ENCODE measurements at regions not wholly inside any gene's neighbourhood (a gene's known extent, or its start where the extent isn't known, plus 50 kb on each side); places are given as distances from the start of the nearest gene placed in this dataset.

- no peaks in the 10 kb centered on the region for H3K9me3 ChIP-seq (ENCODE audit: control insufficient read depth, insufficient read depth, low read length)
- H3K27ac ChIP-seq (ENCODE audit: low read depth, low read length), result no peak overlapping the region
- DNase-seq (ENCODE audit: low read depth, low spot score), result no peak
- H3K4me3 ChIP-seq (ENCODE audit: low read depth, low read length), result no peak overlapping the region
- H3K27me3 ChIP-seq (ENCODE audit: control insufficient read depth, insufficient read depth, low read length), result no peaks in the 10 kb centered on the region
- POLR2A ChIA-PET, result no interaction called here
- TF ChIP-seq, protein P1, sequence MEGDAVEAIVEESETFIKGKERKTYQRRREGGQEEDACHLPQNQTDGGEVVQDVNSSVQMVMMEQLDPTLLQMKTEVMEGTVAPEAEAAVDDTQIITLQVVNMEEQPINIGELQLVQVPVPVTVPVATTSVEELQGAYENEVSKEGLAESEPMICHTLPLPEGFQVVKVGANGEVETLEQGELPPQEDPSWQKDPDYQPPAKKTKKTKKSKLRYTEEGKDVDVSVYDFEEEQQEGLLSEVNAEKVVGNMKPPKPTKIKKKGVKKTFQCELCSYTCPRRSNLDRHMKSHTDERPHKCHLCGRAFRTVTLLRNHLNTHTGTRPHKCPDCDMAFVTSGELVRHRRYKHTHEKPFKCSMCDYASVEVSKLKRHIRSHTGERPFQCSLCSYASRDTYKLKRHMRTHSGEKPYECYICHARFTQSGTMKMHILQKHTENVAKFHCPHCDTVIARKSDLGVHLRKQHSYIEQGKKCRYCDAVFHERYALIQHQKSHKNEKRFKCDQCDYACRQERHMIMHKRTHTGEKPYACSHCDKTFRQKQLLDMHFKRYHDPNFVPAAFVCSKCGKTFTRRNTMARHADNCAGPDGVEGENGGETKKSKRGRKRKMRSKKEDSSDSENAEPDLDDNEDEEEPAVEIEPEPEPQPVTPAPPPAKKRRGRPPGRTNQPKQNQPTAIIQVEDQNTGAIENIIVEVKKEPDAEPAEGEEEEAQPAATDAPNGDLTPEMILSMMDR (IDR thresholded peaks at IDR 0.05; ENCODE audit: low read depth, low read length), result no peak
- CTCF ChIA-PET, result no interaction called here
These were observed 451.5 kb downstream of the TOX3 start for GRCh38 chr16:52095471-52095870.

- CTCF ChIA-PET, result no interaction called here
- H3K9me3 ChIP-seq (ENCODE audit: control insufficient read depth, insufficient read depth, low read length), result no peaks in the 10 kb centered on the region
- TF ChIP-seq, protein P1 (IDR thresholded peaks at IDR 0.05; ENCODE audit: low read depth, low read length), result no peak
- no peaks in the 10 kb centered on the region for H3K27me3 ChIP-seq (ENCODE audit: control insufficient read depth, insufficient read depth, low read length)
- no peak overlapping the region for H3K4me3 ChIP-seq (ENCODE audit: low read depth, low read length)
- POLR2A ChIA-PET, result no interaction called here
- DNase-seq (ENCODE audit: low read depth, low spot score), result no peak
- H3K27ac ChIP-seq (ENCODE audit: low read depth, low read length), result no peak overlapping the region
These were observed 454.8 kb downstream of the TOX3 start for GRCh38 chr16:52092126-52092525.

GRCh38 chr16:52090080-52090479 lies 456.9 kb downstream of the TOX3 start:
- DNase-seq (ENCODE audit: low read depth, low spot score), result no peak
- POLR2A ChIA-PET, result no interaction called here
- H3K9me3 ChIP-seq (ENCODE audit: control insufficient read depth, insufficient read depth, low read length), result no peaks in the 10 kb centered on the region
- no peak overlapping the region for H3K4me3 ChIP-seq (ENCODE audit: low read depth, low read length)
- TF ChIP-seq, protein P1 (IDR thresholded peaks at IDR 0.05; ENCODE audit: low read depth, low read length), result no peak
- H3K27me3 ChIP-seq (ENCODE audit: control insufficient read depth, insufficient read depth, low read length), result no peaks in the 10 kb centered on the region
- CTCF ChIA-PET, result no interaction called here
- H3K27ac ChIP-seq (ENCODE audit: low read depth, low read length), result no peak overlapping the region

- no peak overlapping the region for H3K27ac ChIP-seq (ENCODE audit: low read depth, low read length)
- no peaks in the 10 kb centered on the region for H3K9me3 ChIP-seq (ENCODE audit: control insufficient read depth, insufficient read depth, low read length)
- H3K4me3 ChIP-seq (ENCODE audit: low read depth, low read length), result no peak overlapping the region
- TF ChIP-seq, protein P1 (IDR thresholded peaks at IDR 0.05; ENCODE audit: low read depth, low read length), result no peak
- ChIA-PET CTCF (no interaction called here), POLR2A (no interaction called here)
- DNase-seq (ENCODE audit: low read depth, low spot score), result no peak
- no peaks in the 10 kb centered on the region for H3K27me3 ChIP-seq (ENCODE audit: control insufficient read depth, insufficient read depth, low read length)
These were observed 457.5 kb downstream of the TOX3 start for GRCh38 chr16:52089476-52089875.

DNA sequence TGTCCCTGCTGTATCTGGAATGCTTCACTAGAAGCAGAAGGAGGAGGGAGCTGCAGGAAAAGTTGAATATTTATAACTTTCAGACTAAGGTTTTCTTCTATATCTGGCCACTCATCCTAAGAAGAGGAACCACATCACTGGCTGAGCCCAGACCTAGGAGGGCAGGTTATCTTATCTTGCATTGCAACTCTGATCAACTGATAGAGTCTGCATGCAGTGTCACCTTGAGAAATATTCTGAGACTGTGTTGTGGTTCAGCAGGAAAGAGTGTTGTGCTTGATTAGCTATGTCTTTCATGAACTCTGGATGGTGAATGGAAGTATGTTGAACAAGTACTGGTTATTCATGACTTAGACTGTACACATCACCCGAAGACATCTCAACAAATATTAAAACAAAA lies 460.0 kb downstream of the TOX3 start:
- H3K9me3 ChIP-seq (ENCODE audit: control insufficient read depth, insufficient read depth, low read length), result no peaks in the 10 kb centered on the region
- TF ChIP-seq, protein P1 (IDR thresholded peaks at IDR 0.05; ENCODE audit: low read depth, low read length), result no peak
- no peaks in the 10 kb centered on the region for H3K27me3 ChIP-seq (ENCODE audit: control insufficient read depth, insufficient read depth, low read length)
- POLR2A ChIA-PET, result no interaction called here
- no peak overlapping the region for H3K27ac ChIP-seq (ENCODE audit: low read depth, low read length)
- DNase-seq (ENCODE audit: low read depth, low spot score), result no peak
- CTCF ChIA-PET, result no interaction called here
- H3K4me3 ChIP-seq (ENCODE audit: low read depth, low read length), result no peak overlapping the region
